ENCODE measurements at regions not wholly inside any gene's neighbourhood (a gene's known extent, or its start where the extent isn't known, plus 50 kb on each side); places are given as distances from the start of the nearest gene placed in this dataset.

GRCh38 chr3:64305731-64306130 is 80.5 kb upstream of the PRICKLE2 start:
- TF ChIP-seq RCOR1 (IDR thresholded peaks at IDR 0.05; ENCODE audit: low read depth, low read length) (no peak), TP53 (CRISPR knock-in tag; IDR thresholded peaks at IDR 0.05) (no peak), CTCF (IDR thresholded peaks at IDR 0.05) (no peak), RAD21 (conservative IDR thresholded peaks at IDR 0.05 in 1 of 2, IDR thresholded peaks at IDR 0.05 in 1 of 2) (no peak), REST (IDR thresholded peaks at IDR 0.05) (no peak), POLR2A (IDR thresholded peaks at IDR 0.05; ENCODE audit: low read length) (no peak), MAX (IDR thresholded peaks at IDR 0.05) (no peak), CBX8 (IDR thresholded peaks at IDR 0.05) (no peak), KDM1A (IDR thresholded peaks at IDR 0.05; ENCODE audit: low read depth) (no peak)
